GM23248 (cell line): ENCODE measurements at regions not wholly inside any gene's neighbourhood (a gene's known extent, or its start where the extent isn't known, plus 50 kb on each side); places are given as distances from the start of the nearest gene placed in this dataset.

Experiments
- DNase-seq: peaks from one replicate; pipeline ENCODE4 v3.0.0-alpha.2; 2015
- H2AFZ ChIP-seq: fragments of 200-600 bp; sonication (generic); 2 replicates; pipeline ENCODE4 v1.6.1; 2016; ENCODE audit warnings: antibody characterized with exemption
- H3F3A ChIP-seq: fragments of 200-600 bp; sonication (generic); 2 replicates; pipeline ENCODE4 v1.6.1; 2016; ENCODE audit warnings: mild to moderate bottlenecking, antibody characterized with exemption, mixed run types; ENCODE audit not compliant: insufficient read depth
- H3K27ac ChIP-seq: fragments of 200-600 bp; sonication (generic); 2 replicates; pipeline ENCODE4 v1.5.1; 2016; ENCODE audit warnings: mild to moderate bottlenecking
- H3K27me3 ChIP-seq: fragments of 200-600 bp; sonication (generic); replicated peaks from 2 replicates; pipeline ENCODE4 v1.6.1; 2016; ENCODE audit warnings: mild to moderate bottlenecking; ENCODE audit not compliant: insufficient read depth
- H3K36me3 ChIP-seq: fragments of 200-600 bp; sonication (generic); 2 replicates; pipeline ENCODE4 v1.6.1; 2016; ENCODE audit warnings: low read depth, mild to moderate bottlenecking
- H3K4me1 ChIP-seq: fragments of 200-600 bp; sonication (generic); 2 replicates; pipeline ENCODE4 v1.6.1; 2016; ENCODE audit warnings: mild to moderate bottlenecking; ENCODE audit not compliant: insufficient read depth
- H3K4me2 ChIP-seq: fragments of 200-600 bp; sonication (generic); one replicate; pipeline ENCODE4 v1.6.1; 2016; ENCODE audit warnings: mild to moderate bottlenecking; ENCODE audit not compliant: unreplicated experiment
- H3K4me3 ChIP-seq: fragments of 200-600 bp; sonication (generic); 2 replicates; pipeline ENCODE4 v1.5.1; 2016; ENCODE audit warnings: mild to moderate bottlenecking
- H3K79me2 ChIP-seq: fragments of 200-600 bp; sonication (generic); 2 replicates; pipeline ENCODE4 v1.6.1; 2016; ENCODE audit warnings: mild to moderate bottlenecking; ENCODE audit not compliant: insufficient read depth
- H3K9ac ChIP-seq: fragments of 200-600 bp; sonication (generic); 2 replicates; pipeline ENCODE4 v1.6.1; 2016; ENCODE audit warnings: mild to moderate bottlenecking
- H3K9me2 ChIP-seq: fragments of 200-600 bp; sonication (generic); 2 replicates; pipeline ENCODE4 v1.6.1; 2016; ENCODE audit warnings: mixed run types, mild to moderate bottlenecking, moderate library complexity; ENCODE audit not compliant: insufficient read depth
- H3K9me3 ChIP-seq: fragments of 200-600 bp; sonication (generic); one replicate; pipeline ENCODE4 v1.6.1; 2017; ENCODE audit warnings: low read depth
- H4K20me1 ChIP-seq: fragments of 200-600 bp; sonication (generic); 2 replicates; pipeline ENCODE4 v1.6.0; 2016; ENCODE audit not compliant: insufficient read depth
- EZH2 ChIP-seq: fragments of 200-600 bp; sonication (generic); IDR thresholded peaks from 2 replicates; pipeline ENCODE4 v1.6.1; 2018; ENCODE audit warnings: antibody characterized with exemption, mild to moderate bottlenecking; ENCODE audit not compliant: insufficient read depth, poor library complexity, severe bottlenecking
- EZH2phosphoT487 ChIP-seq: fragments of 200-600 bp; sonication (generic); IDR thresholded peaks from 2 replicates; pipeline ENCODE4 v1.6.1; 2018; ENCODE audit warnings: antibody characterized with exemption, moderate library complexity, mild to moderate bottlenecking, low read depth; ENCODE audit not compliant: insufficient read depth
- WGBS, 2 experiments: methylation state at CpG; one replicate each; pipeline ENCODE4 v1.1.6; 2015 to 2017; ENCODE audit warnings: low lambda C conversion rate in 2 of 2, low coverage in 1 of 2; ENCODE audit errors: missing lambda C conversion rate in 2 of 2; 5-methylcytosine and 5-hydroxymethylcytosine counted together
- in situ Hi-C: fragments of 300-500 bp; cut with MboI; formaldehyde crosslinking; loops from 2 replicates; pipeline ENCODE4 v1.15.0; 2020

DNA sequence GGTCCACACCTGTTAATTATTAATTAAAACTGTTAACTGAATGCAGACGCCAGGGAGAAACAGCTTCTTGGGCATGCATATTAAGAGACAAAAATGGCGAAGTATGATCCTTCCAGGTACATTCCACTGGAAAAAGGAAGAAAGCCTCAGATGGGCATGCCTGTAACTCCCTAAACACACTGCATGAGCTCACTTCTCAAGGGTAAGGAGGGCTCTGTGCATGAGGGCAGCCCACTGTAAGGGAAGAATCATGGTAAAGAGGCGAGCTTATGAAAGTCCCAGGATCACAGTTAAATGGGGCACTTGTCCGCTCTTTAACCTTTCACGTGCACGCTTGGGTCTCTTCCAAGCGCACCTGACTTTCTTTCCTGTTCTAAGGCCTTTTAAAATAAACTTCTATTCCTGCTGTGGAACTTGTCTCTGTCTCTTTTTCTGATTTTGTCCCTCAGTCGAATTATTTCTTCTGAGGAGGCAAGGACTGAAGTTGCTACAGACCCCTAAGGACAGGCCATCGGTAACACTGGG is 321.7 kb downstream of the PPP1R2C start:
- in situ Hi-C loops = no loop called here
- no peaks in the 10 kb centered on the region for H4K20me1 ChIP-seq
- no peak overlapping the region for H3K27ac ChIP-seq
- no peak overlapping the region for H3K4me2 ChIP-seq
- TF ChIP-seq EZH2phosphoT487 (no peak), EZH2 (no peak)
- WGBS, 2 experiments = 49 to 51% methylated on average over 7 to 9 of the region's 9 CpGs
- no peaks in the 10 kb centered on the region for H3K27me3 ChIP-seq
- H3K4me3 ChIP-seq = no peak overlapping the region
- no peak for DNase-seq
- no peaks in the 10 kb centered on the region for H3K9me2 ChIP-seq
- H2AFZ ChIP-seq = no peak overlapping the region
- H3K79me2 ChIP-seq = no peaks in the 10 kb centered on the region
- H3K36me3 ChIP-seq = no peaks in the 10 kb centered on the region
- H3K9ac ChIP-seq = no peak overlapping the region
- H3K9me3 ChIP-seq = no peaks in the 10 kb centered on the region
- H3K4me1 ChIP-seq = no peaks in the 10 kb centered on the region
- no peaks in the 10 kb centered on the region for H3F3A ChIP-seq

DNA sequence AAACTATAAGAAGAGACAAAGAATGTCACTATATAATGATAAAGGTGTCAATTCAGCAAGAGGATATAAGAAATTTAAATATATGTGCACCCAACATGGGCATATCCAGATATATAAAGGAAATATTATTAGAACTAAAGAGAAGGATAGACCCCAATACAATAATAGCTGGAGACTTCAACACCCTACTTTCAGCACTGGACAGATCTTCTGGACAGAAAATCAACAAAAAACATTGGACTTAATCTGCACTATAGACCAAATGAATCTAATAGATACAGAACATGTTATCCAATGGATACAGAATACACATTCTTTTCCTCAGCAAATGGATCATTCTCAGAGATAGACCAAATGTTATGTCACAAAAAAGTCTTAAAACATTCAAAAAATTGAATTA is 327.7 kb downstream of the PPP1R2C start:
- TF ChIP-seq EZH2phosphoT487 (no peak), EZH2 (no peak)
- H3K9me2 ChIP-seq = no peaks in the 10 kb centered on the region
- no peak overlapping the region for H3K9ac ChIP-seq
- DNase-seq = no peak
- H3K4me1 ChIP-seq = no peaks in the 10 kb centered on the region
- no peak overlapping the region for H3K4me2 ChIP-seq
- H3K27me3 ChIP-seq = no peaks in the 10 kb centered on the region
- H3K36me3 ChIP-seq = no peaks in the 10 kb centered on the region
- no peak overlapping the region for H3K27ac ChIP-seq
- H3F3A ChIP-seq = no peaks in the 10 kb centered on the region
- H3K4me3 ChIP-seq = no peak overlapping the region
- H3K9me3 ChIP-seq = no peaks in the 10 kb centered on the region
- no peaks in the 10 kb centered on the region for H3K79me2 ChIP-seq
- no peak overlapping the region for H2AFZ ChIP-seq
- in situ Hi-C loops = no loop called here
- no peaks in the 10 kb centered on the region for H4K20me1 ChIP-seq

DNA sequence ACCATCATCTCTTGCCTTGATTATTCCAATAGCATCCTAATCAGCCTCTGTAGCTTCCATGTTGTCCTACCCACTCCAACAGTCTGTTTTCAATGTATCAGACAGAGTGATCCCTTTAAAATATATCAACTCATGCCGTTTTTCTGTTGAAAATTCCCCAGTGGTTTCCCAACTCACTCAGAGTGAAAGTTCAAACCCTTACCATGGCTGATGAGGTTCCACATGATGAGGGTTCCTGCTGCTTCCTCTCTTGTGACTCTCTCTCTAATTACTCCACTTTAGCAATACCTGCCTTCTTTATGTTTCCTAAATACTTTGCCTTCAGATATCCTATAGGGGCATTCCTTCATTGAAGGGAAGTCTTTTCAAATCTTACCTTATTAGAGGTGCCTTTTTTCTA is 334.7 kb downstream of the PPP1R2C start:
- in situ Hi-C loops = no loop called here
- H3F3A ChIP-seq = no peaks in the 10 kb centered on the region
- no peaks in the 10 kb centered on the region for H3K9me2 ChIP-seq
- no peak overlapping the region for H3K9ac ChIP-seq
- H3K4me2 ChIP-seq = no peak overlapping the region
- no peak for DNase-seq
- no peak overlapping the region for H3K4me3 ChIP-seq
- TF ChIP-seq EZH2phosphoT487 (no peak), EZH2 (no peak)
- no peaks in the 10 kb centered on the region for H3K36me3 ChIP-seq
- H4K20me1 ChIP-seq = no peaks in the 10 kb centered on the region
- no peaks in the 10 kb centered on the region for H3K79me2 ChIP-seq
- WGBS, 2 experiments = 0 to 11% methylated on average over 1 of the region's 1 CpG
- H3K27me3 ChIP-seq = no peaks in the 10 kb centered on the region
- no peak overlapping the region for H3K27ac ChIP-seq
- H2AFZ ChIP-seq = no peak overlapping the region
- H3K4me1 ChIP-seq = no peaks in the 10 kb centered on the region
- H3K9me3 ChIP-seq = no peaks in the 10 kb centered on the region

DNA sequence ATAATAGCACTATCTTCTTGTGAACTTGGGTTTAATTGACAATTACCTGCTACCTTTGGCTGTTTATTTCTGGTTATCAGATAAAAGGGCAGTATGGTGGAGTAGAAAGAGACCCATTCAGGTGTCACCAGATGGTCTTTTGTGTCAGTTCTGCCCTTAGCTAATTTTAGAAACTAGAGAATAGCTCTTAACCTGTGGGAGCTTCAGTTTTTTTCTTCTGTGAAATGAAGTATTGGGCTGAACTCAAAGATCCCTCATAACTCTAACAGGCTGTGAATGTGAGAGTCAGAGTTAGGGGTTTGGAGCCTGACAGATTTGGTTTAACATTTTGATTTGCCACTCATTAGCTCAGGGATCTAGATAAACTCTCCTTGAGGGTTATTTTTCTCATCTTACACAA is 335.2 kb downstream of the PPP1R2C start:
- no peaks in the 10 kb centered on the region for H3F3A ChIP-seq
- H3K9me2 ChIP-seq = no peaks in the 10 kb centered on the region
- no peaks in the 10 kb centered on the region for H3K36me3 ChIP-seq
- H2AFZ ChIP-seq = no peak overlapping the region
- H3K4me2 ChIP-seq = no peak overlapping the region
- no peak overlapping the region for H3K27ac ChIP-seq
- no peaks in the 10 kb centered on the region for H3K4me1 ChIP-seq
- H3K27me3 ChIP-seq = no peaks in the 10 kb centered on the region
- no peaks in the 10 kb centered on the region for H3K9me3 ChIP-seq
- no peak for DNase-seq
- H4K20me1 ChIP-seq = no peaks in the 10 kb centered on the region
- no peak overlapping the region for H3K4me3 ChIP-seq
- in situ Hi-C loops = no loop called here
- H3K9ac ChIP-seq = no peak overlapping the region
- H3K79me2 ChIP-seq = no peaks in the 10 kb centered on the region
- TF ChIP-seq EZH2 (no peak), EZH2phosphoT487 (no peak)

- Histone ChIP-seq H3K4me2 (no peak overlapping the region), H3K9me3 (no peaks in the 10 kb centered on the region), H3K9me2 (no peaks in the 10 kb centered on the region), H3K27me3 (no peaks in the 10 kb centered on the region), H2AFZ (no peak overlapping the region), H3K4me3 (no peak overlapping the region), H3K79me2 (no peaks in the 10 kb centered on the region), H4K20me1 (no peaks in the 10 kb centered on the region), H3K4me1 (no peaks in the 10 kb centered on the region), H3F3A (no peaks in the 10 kb centered on the region), H3K27ac (no peak overlapping the region), H3K9ac (no peak overlapping the region), H3K36me3 (no peaks in the 10 kb centered on the region)
- in situ Hi-C loops = no loop called here
- 7 to 20% methylated on average over 1 of the region's 1 CpG for WGBS, 2 experiments
- DNase-seq = no peak
- TF ChIP-seq EZH2 = no peak
- TF ChIP-seq EZH2phosphoT487 = no peak
These were observed 340.8 kb downstream of the PPP1R2C start for GRCh38 chrX:42437211-42437610.
